ENCODE measurements at regions not wholly inside any gene's neighbourhood (a gene's known extent, or its start where the extent isn't known, plus 50 kb on each side); places are given as distances from the start of the nearest gene placed in this dataset.

GRCh38 chr20:39523405-39523804 lies 561.3 kb downstream of the DHX35 start:
- no peak for DNase-seq

GRCh38 chr20:39518654-39519053 lies 556.5 kb downstream of the DHX35 start:
- DNase-seq, result no peak

GRCh38 chr20:39516964-39517363 lies 554.8 kb downstream of the DHX35 start:
- DNase-seq, result no peak

DNA sequence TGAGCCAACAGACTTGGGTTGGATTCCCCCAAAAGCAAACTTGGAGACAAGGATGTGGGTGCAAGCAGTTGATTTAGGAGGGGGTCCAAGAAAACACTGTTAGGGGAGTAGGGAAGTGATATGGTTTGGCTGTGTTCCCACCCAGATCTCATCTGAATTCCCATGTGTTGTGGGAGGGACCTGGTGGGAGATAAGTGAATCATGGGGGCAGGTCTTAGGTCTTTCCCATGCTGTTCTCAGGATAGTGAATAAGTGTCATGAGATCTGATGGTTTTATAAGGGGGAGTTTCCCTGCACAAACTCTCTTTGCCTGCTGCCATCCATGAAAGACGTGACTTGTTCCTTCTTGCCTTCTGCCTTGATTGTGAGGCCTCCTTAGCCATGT lies 542.6 kb downstream of the DHX35 start:
- no peak for DNase-seq

- no peak for DNase-seq
These were observed 542.0 kb downstream of the DHX35 start for GRCh38 chr20:39503902-39504709.

- no peak for DNase-seq
These were observed 530.2 kb downstream of the DHX35 start for GRCh38 chr20:39492223-39492797.

GRCh38 chr20:39491711-39492110 lies 529.6 kb downstream of the DHX35 start:
- no peak for DNase-seq

DNA sequence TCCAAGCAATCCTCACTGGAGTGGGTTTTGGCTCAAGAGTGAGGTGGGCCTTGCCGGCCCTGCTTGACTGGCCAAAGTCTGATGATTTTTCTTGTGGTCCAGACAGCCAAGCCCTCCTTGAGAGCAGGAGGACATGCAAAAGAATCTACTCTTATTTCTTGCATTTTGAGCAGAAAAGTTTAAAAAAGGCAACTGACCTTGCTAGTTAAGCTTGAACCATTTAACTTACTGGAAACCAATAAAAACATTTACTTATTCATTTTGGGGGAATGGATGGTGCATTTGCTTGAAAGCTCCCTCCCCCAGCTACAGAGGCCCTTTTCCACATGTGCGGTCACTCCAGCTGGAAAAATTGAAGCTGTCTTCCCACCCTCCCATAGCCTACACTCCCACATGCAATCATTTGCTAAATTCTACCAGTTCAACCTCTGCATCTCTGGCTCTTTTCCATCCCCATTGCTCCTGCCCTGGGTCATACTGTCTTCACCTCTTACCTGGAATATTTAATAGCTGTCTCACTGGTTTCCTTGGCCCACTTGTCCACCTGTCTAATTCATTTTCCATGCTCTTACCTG lies 527.9 kb downstream of the DHX35 start:
- DNase-seq, result no peak

- no peak for DNase-seq
These were observed 518.3 kb downstream of the DHX35 start for GRCh38 chr20:39480276-39481043.

- no peak for DNase-seq
These were observed 517.2 kb downstream of the DHX35 start for GRCh38 chr20:39479196-39479810.

- no peak for DNase-seq
These were observed 512.7 kb downstream of the DHX35 start for GRCh38 chr20:39474879-39475278.

- DNase-seq, result no peak
These were observed 511.4 kb downstream of the DHX35 start for GRCh38 chr20:39473536-39473935.

- no peak for DNase-seq
These were observed 506.6 kb downstream of the DHX35 start for GRCh38 chr20:39468703-39469102.

DNA sequence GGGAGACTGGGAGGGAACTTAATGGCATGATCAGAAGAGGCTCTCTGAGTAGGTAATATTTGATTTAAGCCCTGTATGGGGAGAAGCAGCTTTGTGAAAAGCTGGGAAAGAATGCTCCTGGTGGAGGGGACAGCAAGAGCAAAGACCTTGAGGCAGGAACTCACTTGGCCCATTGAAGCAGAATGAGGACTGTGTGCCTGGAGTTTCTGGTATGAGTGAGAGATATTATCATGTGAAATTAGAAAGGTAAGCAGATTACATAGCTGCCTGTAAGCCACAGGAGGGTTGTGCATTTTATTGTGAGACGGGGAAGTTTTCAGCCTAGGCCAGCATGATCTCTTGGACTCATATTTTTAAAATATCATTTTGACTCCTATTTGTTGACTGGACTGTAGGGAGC lies 502.1 kb downstream of the DHX35 start:
- DNase-seq, result no peak

DNA sequence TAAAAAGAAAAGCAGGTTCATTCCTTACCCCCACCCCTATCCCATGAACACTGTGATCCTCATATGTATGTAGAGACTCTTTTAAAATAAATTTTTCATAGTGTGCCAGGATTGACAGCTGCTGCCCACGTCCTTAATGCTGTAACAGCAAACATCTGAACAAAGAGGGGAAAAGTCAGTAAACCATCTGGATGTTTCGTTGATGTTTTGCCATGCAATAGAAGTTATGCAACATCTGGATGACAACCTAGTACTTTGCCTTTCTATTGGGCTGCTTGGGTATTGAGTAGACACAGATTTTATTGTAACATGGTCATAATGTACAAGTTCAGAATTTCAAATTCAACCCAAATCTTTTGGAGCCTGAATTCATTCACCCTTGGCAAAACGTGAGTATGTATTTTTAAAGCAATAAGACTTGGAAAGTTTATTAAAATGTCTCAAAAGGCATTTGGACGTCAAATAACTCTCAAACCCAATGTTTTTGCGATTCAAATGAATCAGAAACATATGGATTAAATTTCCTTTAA lies 500.3 kb downstream of the DHX35 start:
- DNase-seq, result no peak

GRCh38 chr20:39458452-39458851 lies 496.3 kb downstream of the DHX35 start:
- no peak for DNase-seq

GRCh38 chr20:39453890-39454289 lies 491.7 kb downstream of the DHX35 start:
- no peak for DNase-seq

- no peak for DNase-seq
These were observed 490.6 kb downstream of the DHX35 start for GRCh38 chr20:39452583-39453340.

- no peak for DNase-seq
These were observed 489.2 kb downstream of the DHX35 start for GRCh38 chr20:39451386-39451785.

- no peak for DNase-seq
These were observed 484.3 kb downstream of the DHX35 start for GRCh38 chr20:39446397-39446796.

- DNase-seq, result no peak
These were observed 483.0 kb downstream of the DHX35 start for GRCh38 chr20:39445095-39445494.

DNA sequence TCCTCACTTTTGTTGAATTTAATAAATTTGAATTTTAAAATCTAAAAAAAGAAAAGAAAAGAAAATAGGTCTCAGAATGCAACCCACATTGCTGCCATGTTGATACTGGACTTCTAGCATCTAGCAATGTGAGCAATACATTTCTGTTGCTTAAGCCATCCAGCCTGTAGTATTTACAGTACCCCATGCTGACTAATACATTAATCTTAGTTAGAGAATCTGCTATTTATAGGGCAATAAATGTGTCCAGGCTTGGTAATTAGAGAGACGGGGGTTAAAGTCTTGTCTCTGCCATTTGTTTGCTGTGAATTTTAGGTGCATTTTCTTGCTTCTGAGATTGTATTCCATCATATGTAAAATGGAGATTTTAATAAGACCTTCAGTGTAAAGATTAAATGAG lies 471.3 kb downstream of the DHX35 start:
- no peak for DNase-seq
